PC-3 (cell line): ENCODE measurements at regions not wholly inside any gene's neighbourhood (a gene's known extent, or its start where the extent isn't known, plus 50 kb on each side); places are given as distances from the start of the nearest gene placed in this dataset.

Source experiments
- ATAC-seq: fragments of 200-7000 bp; cut with Tn5 transposase; 2 replicates; pipeline ENCODE4 v1.9.1; 2020; ENCODE audit warnings: mild to moderate bottlenecking, moderate library complexity
- BruUV-seq: library from RNA; stranded (reverse); fragments of 400-500 nt; replicated peaks from 2 replicates; lab custom pipeline; 2021; lab: Mats Ljungman, UMichigan
- CTCF ChIA-PET: fragments of 300-600 bp; sonication (Branson Sonifier 250); formaldehyde crosslinking; loops from one replicate; lab custom pipeline; 2022; ENCODE audit warnings: antibody characterized with exemption; lab: Charles Lee
- POLR2A ChIA-PET: fragments of 300-600 bp; sonication (Branson Sonifier 250); formaldehyde crosslinking; loops from one replicate; lab custom pipeline; 2022; ENCODE audit warnings: antibody characterized with exemption; ENCODE audit not compliant: unreplicated experiment; lab: Charles Lee
- DNase-seq: peaks from one replicate; pipeline ENCODE4 v3.0.0-alpha.2; 2015
- H2AFZ ChIP-seq: fragments of 300-600 bp; sonication (generic); 2 replicates; pipeline ENCODE4 v1.6.0; 2016; ENCODE audit warnings: antibody characterized with exemption, low read length
- H3F3A ChIP-seq: fragments of 300-600 bp; sonication (generic); one replicate; pipeline ENCODE4 v1.6.0; 2017; ENCODE audit warnings: antibody characterized with exemption, low read length, control low read depth, mild to moderate bottlenecking; ENCODE audit not compliant: unreplicated experiment
- H3K27ac ChIP-seq: fragments of 300-600 bp; sonication (generic); 2 replicates; pipeline ENCODE4 v1.5.1; 2016; ENCODE audit warnings: mild to moderate bottlenecking, low read length
- H3K27me3 ChIP-seq: fragments of 300-600 bp; sonication (generic); 2 replicates; pipeline ENCODE4 v1.6.1; 2016; ENCODE audit warnings: low read length, mixed read lengths
- H3K36me3 ChIP-seq: fragments of 300-600 bp; sonication (generic); 2 replicates; pipeline ENCODE4 v1.6.1; 2016; ENCODE audit warnings: low read depth, mixed run types, low read length, mixed read lengths
- H3K4me1 ChIP-seq: fragments of 300-600 bp; sonication (generic); 2 replicates; pipeline ENCODE4 v1.5.1; 2016; ENCODE audit warnings: low read length; ENCODE audit not compliant: insufficient read depth
- H3K4me2 ChIP-seq: fragments of 300-600 bp; sonication (generic); 2 replicates; pipeline ENCODE4 v1.6.0; 2016; ENCODE audit warnings: low read length
- H3K4me3 ChIP-seq: fragments of 300-600 bp; sonication (generic); 2 replicates; pipeline ENCODE4 v1.5.1; 2016; ENCODE audit warnings: mild to moderate bottlenecking, low read length, mixed read lengths
- H3K79me2 ChIP-seq: fragments of 300-600 bp; sonication (generic); 2 replicates; pipeline ENCODE4 v1.6.1; 2017; ENCODE audit warnings: low read length, mixed read lengths
- H3K9ac ChIP-seq: fragments of 300-600 bp; sonication (generic); 2 replicates; pipeline ENCODE4 v1.6.0; 2016; ENCODE audit warnings: mild to moderate bottlenecking, low read length
- H3K9me2 ChIP-seq: fragments of 300-600 bp; sonication (generic); replicated peaks from 2 replicates; pipeline ENCODE4 v1.6.1; 2016; ENCODE audit warnings: mixed run types, low read length, mixed read lengths
- H3K9me3 ChIP-seq: fragments of 300-600 bp; sonication (generic); 2 replicates; pipeline ENCODE4 v1.6.1; 2016; ENCODE audit warnings: low read length, mixed read lengths
- H4K20me1 ChIP-seq: fragments of 300-600 bp; sonication (generic); 2 replicates; pipeline ENCODE4 v1.6.1; 2016; ENCODE audit warnings: low read length, mixed read lengths
- CTCF ChIP-seq: fragments of 300-600 bp; sonication (generic); conservative IDR thresholded peaks from 2 replicates; pipeline ENCODE4 v1.5.1; 2017; ENCODE audit warnings: antibody characterized with exemption, low read depth, mild to moderate bottlenecking, low read length
- EZH2 ChIP-seq: fragments of 300-600 bp; sonication (generic); IDR thresholded peaks from one replicate; pipeline ENCODE4 v1.6.1; 2017; ENCODE audit warnings: antibody characterized with exemption, mild to moderate bottlenecking, low read length; ENCODE audit not compliant: unreplicated experiment
- EZH2phosphoT487 ChIP-seq: fragments of 300-600 bp; sonication (generic); IDR thresholded peaks from 2 replicates; pipeline ENCODE4 v1.6.1; 2018; ENCODE audit warnings: mild to moderate bottlenecking, antibody characterized with exemption, low read length, borderline replicate concordance
- intact Hi-C: fragments of 100-400 bp; cut with micrococcal nuclease; formaldehyde crosslinking; loops from 2 replicates; pipeline ENCODE4 v1.9.0; 2023

- ChIA-PET CTCF (no interaction called here), POLR2A (no interaction called here)
- no peaks in the 10 kb centered on the region for H3K9me2 ChIP-seq
- H3K9me3 ChIP-seq = no peaks in the 10 kb centered on the region
- H3K4me2 ChIP-seq = no peak overlapping the region
- H3F3A ChIP-seq = no peaks in the 10 kb centered on the region
- H3K27me3 ChIP-seq = no peaks in the 10 kb centered on the region
- DNase-seq (no peak), ATAC-seq (no peak)
- TF ChIP-seq EZH2phosphoT487 (no peak), CTCF (no peak), EZH2 (no peak)
- H3K27ac ChIP-seq = no peak overlapping the region
- H4K20me1 ChIP-seq = no peaks in the 10 kb centered on the region
- H3K4me1 ChIP-seq = no peaks in the 10 kb centered on the region
- H3K4me3 ChIP-seq = no peak overlapping the region
- BruUV-seq = no TSS peak
- H3K79me2 ChIP-seq = no peaks in the 10 kb centered on the region
- intact Hi-C loops = no loop called here
- no peak overlapping the region for H3K9ac ChIP-seq
- H3K36me3 ChIP-seq = no peaks in the 10 kb centered on the region
- H2AFZ ChIP-seq = no peak overlapping the region
Measured at GRCh38 chr4:81343536-81343935, 128.2 kb downstream of the RASGEF1B start.

GRCh38 chr4:81343046-81343445 lies 128.0 kb upstream of the PRKG2 start:
- Histone ChIP-seq H3K27ac (no peak overlapping the region), H3K79me2 (no peaks in the 10 kb centered on the region), H2AFZ (no peak overlapping the region), H3K27me3 (no peaks in the 10 kb centered on the region), H3K9ac (no peak overlapping the region), H3K4me3 (no peak overlapping the region), H3K9me2 (no peaks in the 10 kb centered on the region), H4K20me1 (no peaks in the 10 kb centered on the region), H3K9me3 (no peaks in the 10 kb centered on the region), H3K4me2 (no peak overlapping the region), H3K36me3 (no peaks in the 10 kb centered on the region), H3F3A (no peaks in the 10 kb centered on the region), H3K4me1 (no peaks in the 10 kb centered on the region)
- POLR2A ChIA-PET = no interaction called here
- CTCF ChIA-PET = no interaction called here
- BruUV-seq = no TSS peak
- TF ChIP-seq CTCF (no peak), EZH2phosphoT487 (no peak), EZH2 (no peak)
- intact Hi-C loops = no loop called here
- ATAC-seq (no peak), DNase-seq (no peak)

- no peaks in the 10 kb centered on the region for H3K79me2 ChIP-seq
- ATAC-seq (no peak), DNase-seq (no peak)
- no peaks in the 10 kb centered on the region for H3K27me3 ChIP-seq
- no peak overlapping the region for H3K9ac ChIP-seq
- no peak for TF ChIP-seq EZH2
- TF ChIP-seq EZH2phosphoT487 = no peak
- TF ChIP-seq CTCF = no peak
- H3K9me2 ChIP-seq = no peaks in the 10 kb centered on the region
- no TSS peak for BruUV-seq
- no peak overlapping the region for H2AFZ ChIP-seq
- intact Hi-C loops = no loop called here
- no peak overlapping the region for H3K27ac ChIP-seq
- no peaks in the 10 kb centered on the region for H3K4me1 ChIP-seq
- ChIA-PET POLR2A (no interaction called here), CTCF (no interaction called here)
- no peaks in the 10 kb centered on the region for H4K20me1 ChIP-seq
- no peaks in the 10 kb centered on the region for H3K9me3 ChIP-seq
- no peak overlapping the region for H3K4me3 ChIP-seq
- no peak overlapping the region for H3K4me2 ChIP-seq
- H3F3A ChIP-seq = no peaks in the 10 kb centered on the region
- H3K36me3 ChIP-seq = no peaks in the 10 kb centered on the region
Measured at GRCh38 chr4:81337211-81337610, 122.2 kb upstream of the PRKG2 start.
